GM23338 (cell line): ENCODE measurements at regions not wholly inside any gene's neighbourhood (a gene's known extent, or its start where the extent isn't known, plus 50 kb on each side); places are given as distances from the start of the nearest gene placed in this dataset.

ENCODE experiments used
- POLR2AphosphoS5 ChIP-seq: IDR thresholded peaks from 2 replicates; pipeline ENCODE4 v1.6.1; 2016; ENCODE audit warnings: antibody characterized with exemption, low read depth
- ZNF114 ChIP-seq: fragments of 250-450 bp; sonication (Bioruptor Pico); IDR thresholded peaks from 2 replicates; pipeline ENCODE4 v1.5.0; 2020; ENCODE audit warnings: mild to moderate bottlenecking, moderate library complexity
- TF ChIP-seq, protein P1 (sequence below), 2 experiments: fragments of 200-600 bp in 1 of 2; sonication (generic) in 1 of 2; conservative IDR thresholded peaks; 2 replicates each; pipeline versions ENCODE4 v1.5.1 to v1.6.1; 2016 to 2017; ENCODE audit warnings: antibody characterized with exemption in 2 of 2, low read depth in 2 of 2, mild to moderate bottlenecking in 2 of 2, moderate library complexity in 1 of 2

DNA sequence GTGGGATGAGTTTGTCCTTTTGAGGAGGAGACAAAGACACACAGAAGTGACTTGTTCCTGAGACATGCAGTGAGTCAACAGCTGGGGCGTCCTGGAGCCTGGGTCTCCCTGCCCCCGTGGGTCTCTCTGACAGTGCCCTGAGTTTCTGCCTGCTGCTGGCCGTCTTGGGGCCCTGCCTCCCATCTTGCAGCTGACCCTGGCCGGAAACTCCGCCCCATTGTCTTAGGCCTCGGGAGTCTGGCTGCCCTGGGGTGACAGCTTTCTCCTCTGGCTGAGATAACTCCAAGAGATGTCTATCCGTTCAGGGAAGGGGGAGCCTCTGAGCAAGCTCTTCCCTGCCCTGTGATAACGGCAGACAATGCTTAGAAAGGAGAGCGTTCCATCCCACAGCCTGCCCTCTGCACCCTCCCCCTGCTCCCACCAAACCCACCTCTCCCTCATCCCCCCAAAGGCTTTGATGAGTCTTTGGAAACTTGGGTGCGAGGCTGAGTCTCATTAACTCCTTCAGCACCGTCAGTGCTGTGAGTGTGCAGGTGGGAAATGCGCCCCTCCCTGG is 69.5 kb upstream of the PODXL start:
- TF ChIP-seq, protein P1, sequence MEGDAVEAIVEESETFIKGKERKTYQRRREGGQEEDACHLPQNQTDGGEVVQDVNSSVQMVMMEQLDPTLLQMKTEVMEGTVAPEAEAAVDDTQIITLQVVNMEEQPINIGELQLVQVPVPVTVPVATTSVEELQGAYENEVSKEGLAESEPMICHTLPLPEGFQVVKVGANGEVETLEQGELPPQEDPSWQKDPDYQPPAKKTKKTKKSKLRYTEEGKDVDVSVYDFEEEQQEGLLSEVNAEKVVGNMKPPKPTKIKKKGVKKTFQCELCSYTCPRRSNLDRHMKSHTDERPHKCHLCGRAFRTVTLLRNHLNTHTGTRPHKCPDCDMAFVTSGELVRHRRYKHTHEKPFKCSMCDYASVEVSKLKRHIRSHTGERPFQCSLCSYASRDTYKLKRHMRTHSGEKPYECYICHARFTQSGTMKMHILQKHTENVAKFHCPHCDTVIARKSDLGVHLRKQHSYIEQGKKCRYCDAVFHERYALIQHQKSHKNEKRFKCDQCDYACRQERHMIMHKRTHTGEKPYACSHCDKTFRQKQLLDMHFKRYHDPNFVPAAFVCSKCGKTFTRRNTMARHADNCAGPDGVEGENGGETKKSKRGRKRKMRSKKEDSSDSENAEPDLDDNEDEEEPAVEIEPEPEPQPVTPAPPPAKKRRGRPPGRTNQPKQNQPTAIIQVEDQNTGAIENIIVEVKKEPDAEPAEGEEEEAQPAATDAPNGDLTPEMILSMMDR (conservative IDR thresholded peaks at IDR 0.05; ENCODE audit: low read depth in 2 of 2) = peak; percentile 16 to 40; a peak in 2 of 4 replicates
- TF ChIP-seq POLR2AphosphoS5 = no peak
- TF ChIP-seq ZNF114 = no peak
